T-helper 2 cell (primary cell): ENCODE measurements at regions not wholly inside any gene's neighbourhood (a gene's known extent, or its start where the extent isn't known, plus 50 kb on each side); places are given as distances from the start of the nearest gene placed in this dataset.

Experiments used
- DNase-seq, 5 experiments: peaks; one replicate each; pipeline versions ENCODE4 v3.0.0 to v3.0.0-alpha.2; 2012 to 2022

GRCh38 chr1:227370533-227371254 is 52.4 kb upstream of the CDC42BPA start:
- DNase-seq: no peak

- no peak for DNase-seq
These were observed 50.9 kb upstream of the CDC42BPA start for GRCh38 chr1:227369102-227369760.
